CD14-positive monocyte (primary cell): ENCODE measurements at regions not wholly inside any gene's neighbourhood (a gene's known extent, or its start where the extent isn't known, plus 50 kb on each side); places are given as distances from the start of the nearest gene placed in this dataset.

Experiments used
- DNase-seq, 3 donors: peaks; one replicate each; pipeline ENCODE4 v3.0.0-alpha.2; 2011 to 2022
- H2AFZ ChIP-seq: 2 replicates; pipeline ENCODE4 v1.6.0; 2012; ENCODE audit warnings: mild to moderate bottlenecking, low read depth, low read length, inconsistent platforms; ENCODE audit not compliant: insufficient read depth, poor library complexity, severe bottlenecking
- H3K27ac ChIP-seq, 2 donors: 1 replicate in 1 of 2; 2 replicates in 1 of 2; pipeline ENCODE4 v1.5.1; 2012 to 2013; ENCODE audit warnings: low read length in 2 of 2, control low read depth in 1 of 2, inconsistent platforms in 1 of 2, low read depth in 1 of 2, mild to moderate bottlenecking in 1 of 2
- H3K27me3 ChIP-seq, 2 donors: one replicate each; pipeline versions ENCODE4 v1.6.0 to v1.6.1; 2011 to 2013; ENCODE audit warnings: low read length in 2 of 2; ENCODE audit not compliant: control insufficient read depth in 2 of 2, insufficient read depth in 2 of 2
- H3K36me3 ChIP-seq, 2 donors: replicated peaks in 1 of 2; 1 replicate in 1 of 2; 2 replicates in 1 of 2; pipeline versions ENCODE4 v1.5.1 to v1.6.1; 2012 to 2013; ENCODE audit warnings: low read length in 2 of 2, control low read depth in 1 of 2, inconsistent platforms in 1 of 2, mild to moderate bottlenecking in 1 of 2; ENCODE audit not compliant: insufficient read depth in 2 of 2, control insufficient read depth in 1 of 2
- H3K4me1 ChIP-seq, 2 donors: 1 replicate in 1 of 2; 2 replicates in 1 of 2; pipeline versions ENCODE4 v1.5.1 to v1.6.1; 2012 to 2013; ENCODE audit warnings: low read length in 2 of 2, control low read depth in 1 of 2, inconsistent platforms in 1 of 2, mild to moderate bottlenecking in 1 of 2, moderate library complexity in 1 of 2; ENCODE audit not compliant: insufficient read depth in 2 of 2, control insufficient read depth in 1 of 2
- H3K4me2 ChIP-seq: replicated peaks from 2 replicates; pipeline ENCODE3; 2012; ENCODE audit warnings: low read length, moderate library complexity, mild to moderate bottlenecking; ENCODE audit not compliant: poor library complexity, severe bottlenecking; ENCODE audit errors: extremely low read depth
- H3K4me3 ChIP-seq, 3 experiments: fragments of 200-600 bp in 1 of 3; sonication (generic) in 1 of 3; replicated peaks in 1 of 3; 1 replicate in 2 of 3; 2 replicates in 1 of 3; pipeline ENCODE4 v1.5.1; 2011 to 2013; ENCODE audit warnings: low read length in 3 of 3, mild to moderate bottlenecking in 3 of 3, control low read depth in 2 of 3, low read depth in 2 of 3, inconsistent platforms in 1 of 3, moderate library complexity in 1 of 3
- H3K79me2 ChIP-seq: 2 replicates; pipeline ENCODE4 v1.6.0; 2012; ENCODE audit warnings: mild to moderate bottlenecking, control low read depth, inconsistent platforms, low read length, moderate library complexity; ENCODE audit not compliant: insufficient read depth
- H3K9ac ChIP-seq: 2 replicates; pipeline ENCODE4 v1.6.0; 2017; ENCODE audit warnings: low read length, mild to moderate bottlenecking; ENCODE audit not compliant: insufficient read depth, poor library complexity, severe bottlenecking
- H3K9me3 ChIP-seq, 2 donors: replicated peaks in 1 of 2; 1 replicate in 1 of 2; 2 replicates in 1 of 2; pipeline versions ENCODE4 v1.5.1 to v1.6.1; 2012 to 2013; ENCODE audit warnings: low read length in 2 of 2, control low read depth in 1 of 2; ENCODE audit not compliant: control insufficient read depth in 1 of 2, insufficient read depth in 1 of 2
- H4K20me1 ChIP-seq: 2 replicates; pipeline ENCODE4 v1.6.0; 2012; ENCODE audit warnings: mild to moderate bottlenecking, low read length, control low read depth, moderate library complexity; ENCODE audit not compliant: insufficient read depth
- H3K27ac Mint-ChIP-seq, 7 donors: one replicate each; pipeline ENCODE4 v1.8.0; 2020; ENCODE audit warnings: mild to moderate bottlenecking in 7 of 7, mixed read lengths in 7 of 7, moderate library complexity in 6 of 7, inconsistent platforms in 2 of 7
- H3K27me3 Mint-ChIP-seq, 3 donors: one replicate each; pipeline ENCODE4 v1.8.0; 2021 to 2022; ENCODE audit warnings: low read depth in 3 of 3, mild to moderate bottlenecking in 3 of 3, mixed read lengths in 3 of 3, moderate library complexity in 3 of 3, inconsistent platforms in 1 of 3
- H3K36me3 Mint-ChIP-seq, 2 donors: one replicate each; pipeline ENCODE4 v1.8.0; 2020; ENCODE audit warnings: mixed read lengths in 2 of 2, inconsistent platforms in 1 of 2, mild to moderate bottlenecking in 1 of 2
- H3K4me1 Mint-ChIP-seq: one replicate; pipeline ENCODE4 v1.8.0; 2020; ENCODE audit warnings: mild to moderate bottlenecking, mixed read lengths
- H3K4me3 Mint-ChIP-seq, 2 donors: one replicate each; pipeline ENCODE4 v1.8.0; 2020; ENCODE audit warnings: mild to moderate bottlenecking in 2 of 2, mixed read lengths in 2 of 2, moderate library complexity in 1 of 2
- H3K9me3 Mint-ChIP-seq, 7 donors: one replicate each; pipeline ENCODE4 v1.8.0; 2020 to 2022; ENCODE audit warnings: mixed read lengths in 7 of 7, mild to moderate bottlenecking in 6 of 7, moderate library complexity in 6 of 7, inconsistent platforms in 2 of 7
- WGBS: methylation state at CpG from one replicate; pipeline ENCODE4 v1.1.5; 2013; ENCODE audit warnings: missing lambda C conversion rate; ENCODE audit not compliant: insufficient coverage; 5-methylcytosine and 5-hydroxymethylcytosine counted together
- intact Hi-C, 2 donors: fragments of 100-400 bp; cut with micrococcal nuclease; formaldehyde crosslinking; loops; one replicate each; pipeline versions ENCODE4 v1.15.0 to v1.15.1; 2023
- TF ChIP-seq, protein P1 (sequence below): fragments of 200-600 bp; IDR thresholded peaks from one replicate; pipeline ENCODE4 v1.8.0; 2022; ENCODE audit warnings: antibody characterized with exemption, mild to moderate bottlenecking

DNA sequence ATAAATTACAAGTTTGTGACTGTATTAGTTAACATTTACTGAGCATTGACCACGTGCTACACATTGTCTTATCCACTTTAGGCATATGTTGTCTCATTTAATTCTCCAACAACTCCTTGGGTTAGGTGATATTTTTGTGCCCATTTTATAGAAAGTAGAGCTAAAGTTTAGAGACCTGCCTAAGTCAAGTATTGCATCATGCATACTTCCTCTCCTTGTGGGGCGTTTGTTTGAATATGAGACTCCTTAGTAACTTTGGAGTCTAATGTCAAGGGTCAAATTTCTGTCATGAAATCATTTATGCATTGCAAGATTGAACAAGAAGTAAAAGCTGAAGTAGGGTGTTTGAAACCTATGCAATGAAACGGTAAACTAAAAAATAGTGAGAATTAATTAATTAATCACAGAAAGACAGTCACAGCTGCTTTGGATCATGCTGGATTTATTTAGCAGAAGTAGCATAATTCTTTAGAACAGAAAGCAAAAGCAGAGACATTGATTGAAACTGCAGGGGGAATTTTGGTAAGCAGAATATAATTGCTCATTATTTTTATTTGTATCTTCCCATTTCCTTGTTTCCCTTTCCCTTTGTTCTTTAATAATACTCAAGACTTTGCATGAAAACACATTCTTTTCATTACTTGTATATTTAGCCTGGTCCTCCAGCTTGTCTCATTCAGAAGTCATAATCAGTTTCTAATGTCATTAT lies 1374.4 kb upstream of the GJE1 start:
- no peaks in the 10 kb centered on the region for H4K20me1 ChIP-seq
- Mint-ChIP-seq H3K27ac (no peak overlapping the region), H3K4me1 (no peaks in the 10 kb centered on the region), H3K36me3 (no peaks in the 10 kb centered on the region), H3K4me3 (no peak overlapping the region), H3K27me3 (no peaks in the 10 kb centered on the region), H3K9me3 (peaks cover 0 to 7% (median 4%) of the 10 kb centered on the region in 7 donors)
- no CpG with 5 or more reads among the region's 3 CpGs for WGBS
- H2AFZ ChIP-seq = no peak overlapping the region
- no peaks in the 10 kb centered on the region for H3K36me3 ChIP-seq
- no peak for DNase-seq
- no peak overlapping the region for H3K9ac ChIP-seq
- TF ChIP-seq, protein P1, sequence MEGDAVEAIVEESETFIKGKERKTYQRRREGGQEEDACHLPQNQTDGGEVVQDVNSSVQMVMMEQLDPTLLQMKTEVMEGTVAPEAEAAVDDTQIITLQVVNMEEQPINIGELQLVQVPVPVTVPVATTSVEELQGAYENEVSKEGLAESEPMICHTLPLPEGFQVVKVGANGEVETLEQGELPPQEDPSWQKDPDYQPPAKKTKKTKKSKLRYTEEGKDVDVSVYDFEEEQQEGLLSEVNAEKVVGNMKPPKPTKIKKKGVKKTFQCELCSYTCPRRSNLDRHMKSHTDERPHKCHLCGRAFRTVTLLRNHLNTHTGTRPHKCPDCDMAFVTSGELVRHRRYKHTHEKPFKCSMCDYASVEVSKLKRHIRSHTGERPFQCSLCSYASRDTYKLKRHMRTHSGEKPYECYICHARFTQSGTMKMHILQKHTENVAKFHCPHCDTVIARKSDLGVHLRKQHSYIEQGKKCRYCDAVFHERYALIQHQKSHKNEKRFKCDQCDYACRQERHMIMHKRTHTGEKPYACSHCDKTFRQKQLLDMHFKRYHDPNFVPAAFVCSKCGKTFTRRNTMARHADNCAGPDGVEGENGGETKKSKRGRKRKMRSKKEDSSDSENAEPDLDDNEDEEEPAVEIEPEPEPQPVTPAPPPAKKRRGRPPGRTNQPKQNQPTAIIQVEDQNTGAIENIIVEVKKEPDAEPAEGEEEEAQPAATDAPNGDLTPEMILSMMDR = no peak
- no peaks in the 10 kb centered on the region for H3K79me2 ChIP-seq
- no peak overlapping the region for H3K27ac ChIP-seq
- no peak overlapping the region for H3K4me3 ChIP-seq
- no peaks in the 10 kb centered on the region for H3K4me1 ChIP-seq
- H3K4me2 ChIP-seq = no peak overlapping the region
- no peaks in the 10 kb centered on the region for H3K27me3 ChIP-seq
- H3K9me3 ChIP-seq = peaks cover 0 to 6% of the 10 kb centered on the region in 2 donors
- intact Hi-C loops = no loop called here

DNA sequence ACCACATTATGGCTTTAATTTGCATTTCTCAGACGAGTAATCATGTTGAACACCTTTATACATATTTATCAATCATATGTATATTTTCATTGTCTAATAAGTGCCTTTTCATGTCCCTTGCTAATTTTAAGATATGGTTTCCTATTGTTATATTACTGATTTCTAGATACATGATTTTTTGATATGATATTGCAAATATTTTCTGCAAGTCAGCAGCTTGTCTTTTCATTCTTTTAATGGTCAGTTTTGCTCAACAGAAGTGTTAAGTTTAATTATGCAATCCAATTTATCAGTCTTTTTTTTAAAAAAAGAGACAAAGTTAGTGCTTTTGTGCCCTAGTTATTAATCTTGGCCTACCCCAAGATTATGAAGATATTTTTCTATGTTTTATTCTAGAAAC lies 1377.8 kb upstream of the CITED2 start:
- Histone ChIP-seq H3K9ac (no peak overlapping the region), H3K79me2 (no peaks in the 10 kb centered on the region), H3K4me2 (no peak overlapping the region), H3K4me1 (no peaks in the 10 kb centered on the region), H3K36me3 (no peaks in the 10 kb centered on the region), H3K4me3 (no peak overlapping the region), H3K9me3 (peaks cover 5 to 11% of the 10 kb centered on the region in 2 donors), H4K20me1 (no peaks in the 10 kb centered on the region), H3K27ac (no peak overlapping the region), H3K27me3 (no peaks in the 10 kb centered on the region), H2AFZ (no peak overlapping the region)
- peaks cover 6 to 14% (median 11%) of the 10 kb centered on the region in 7 donors for H3K9me3 Mint-ChIP-seq
- no peaks in the 10 kb centered on the region for H3K36me3 Mint-ChIP-seq
- no peak overlapping the region for H3K27ac Mint-ChIP-seq
- no peaks in the 10 kb centered on the region for H3K4me1 Mint-ChIP-seq
- no peak overlapping the region for H3K4me3 Mint-ChIP-seq
- TF ChIP-seq, protein P1 = no peak
- intact Hi-C loops = no loop called here
- DNase-seq = no peak
- H3K27me3 Mint-ChIP-seq = peaks cover 0 to 1% (median 0%) of the 10 kb centered on the region in 3 donors
- no CpG with 5 or more reads among the region's 1 CpG for WGBS
